HEK293T (cell line): ENCODE measurements at regions not wholly inside any gene's neighbourhood (a gene's known extent, or its start where the extent isn't known, plus 50 kb on each side); places are given as distances from the start of the nearest gene placed in this dataset.

ENCODE experiments used
- BHLHE40 ChIP-seq: fragments of 450-650 bp; IDR thresholded peaks from 2 replicates; pipeline ENCODE4 v1.6.1; 2016; ENCODE audit warnings: mild to moderate bottlenecking, moderate library complexity, borderline replicate concordance
- FOXA1 ChIP-seq: fragments of 450-650 bp; IDR thresholded peaks from 2 replicates; pipeline ENCODE4 v1.6.1; 2016; ENCODE audit warnings: mild to moderate bottlenecking
- FOXK2 ChIP-seq: fragments of 450-650 bp; IDR thresholded peaks from 2 replicates; pipeline ENCODE4 v1.6.1; 2016; ENCODE audit warnings: mild to moderate bottlenecking
- FOXM1 ChIP-seq: fragments of 450-650 bp; IDR thresholded peaks from 2 replicates; pipeline ENCODE4 v1.6.1; 2017; ENCODE audit warnings: mild to moderate bottlenecking, borderline replicate concordance
- L3MBTL2 ChIP-seq: fragments of 450-650 bp; conservative IDR thresholded peaks from 2 replicates; pipeline ENCODE4 v1.6.1; 2016; ENCODE audit warnings: mild to moderate bottlenecking
- PKNOX1 ChIP-seq: fragments of 450-650 bp; IDR thresholded peaks from 2 replicates; pipeline ENCODE4 v1.6.1; 2016
- SP1 ChIP-seq: fragments of 450-650 bp; IDR thresholded peaks from 2 replicates; pipeline ENCODE4 v1.6.1; 2017
- SUZ12 ChIP-seq: fragments of 450-650 bp; IDR thresholded peaks from 2 replicates; pipeline ENCODE4 v1.6.1; 2016; ENCODE audit warnings: mild to moderate bottlenecking
- TARDBP ChIP-seq: fragments of 450-650 bp; IDR thresholded peaks from 2 replicates; pipeline ENCODE4 v1.6.1; 2016

- TF ChIP-seq PKNOX1 = no peak
- no peak for TF ChIP-seq FOXA1
- no peak for TF ChIP-seq BHLHE40
- no peak for TF ChIP-seq FOXK2
- no peak for TF ChIP-seq FOXM1
- TF ChIP-seq SUZ12 = no peak
- no peak for TF ChIP-seq TARDBP
- TF ChIP-seq SP1 = no peak
- no peak for TF ChIP-seq L3MBTL2
Measured at GRCh38 chr14:46464341-46464740, 187.2 kb downstream of the RPL10L start.
